ENCODE measurements at regions not wholly inside any gene's neighbourhood (a gene's known extent, or its start where the extent isn't known, plus 50 kb on each side); places are given as distances from the start of the nearest gene placed in this dataset.

DNA sequence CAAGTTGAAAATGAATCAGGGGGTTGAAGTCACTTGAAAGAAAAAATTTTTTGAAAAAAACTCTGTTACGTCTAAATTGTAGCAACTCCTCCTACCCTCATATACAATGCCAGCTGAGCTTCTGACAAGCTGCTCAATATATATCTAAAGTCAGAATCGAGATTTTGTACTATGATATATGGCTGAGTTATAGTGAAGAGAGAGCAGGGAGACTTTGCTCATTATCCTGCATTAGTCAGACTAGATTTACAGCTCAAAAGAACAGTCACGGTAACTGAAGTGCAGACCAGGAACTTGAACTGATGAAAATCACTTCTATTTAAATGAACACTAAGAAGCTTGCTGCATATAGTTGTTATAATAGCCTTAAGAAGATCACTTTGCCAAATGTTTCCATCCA, 153.1 kb downstream of the LACC1 start:
- H3K4me1 ChIP-seq (ENCODE audit: control insufficient read depth in 1 of 2, insufficient read depth in 1 of 2, low read depth in 1 of 2, low read length in 1 of 2): no peaks in the 10 kb centered on the region
- H3K27ac ChIP-seq: no peak overlapping the region
- H3K9me3 ChIP-seq: no peaks in the 10 kb centered on the region
- TF ChIP-seq, protein P1, sequence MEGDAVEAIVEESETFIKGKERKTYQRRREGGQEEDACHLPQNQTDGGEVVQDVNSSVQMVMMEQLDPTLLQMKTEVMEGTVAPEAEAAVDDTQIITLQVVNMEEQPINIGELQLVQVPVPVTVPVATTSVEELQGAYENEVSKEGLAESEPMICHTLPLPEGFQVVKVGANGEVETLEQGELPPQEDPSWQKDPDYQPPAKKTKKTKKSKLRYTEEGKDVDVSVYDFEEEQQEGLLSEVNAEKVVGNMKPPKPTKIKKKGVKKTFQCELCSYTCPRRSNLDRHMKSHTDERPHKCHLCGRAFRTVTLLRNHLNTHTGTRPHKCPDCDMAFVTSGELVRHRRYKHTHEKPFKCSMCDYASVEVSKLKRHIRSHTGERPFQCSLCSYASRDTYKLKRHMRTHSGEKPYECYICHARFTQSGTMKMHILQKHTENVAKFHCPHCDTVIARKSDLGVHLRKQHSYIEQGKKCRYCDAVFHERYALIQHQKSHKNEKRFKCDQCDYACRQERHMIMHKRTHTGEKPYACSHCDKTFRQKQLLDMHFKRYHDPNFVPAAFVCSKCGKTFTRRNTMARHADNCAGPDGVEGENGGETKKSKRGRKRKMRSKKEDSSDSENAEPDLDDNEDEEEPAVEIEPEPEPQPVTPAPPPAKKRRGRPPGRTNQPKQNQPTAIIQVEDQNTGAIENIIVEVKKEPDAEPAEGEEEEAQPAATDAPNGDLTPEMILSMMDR (IDR thresholded peaks at IDR 0.05): no peak
- H3K27me3 ChIP-seq: no peaks in the 10 kb centered on the region
- no peaks in the 10 kb centered on the region for H3K36me3 ChIP-seq
- H3K4me3 ChIP-seq (ENCODE audit: low read depth in 1 of 2, low read length in 1 of 2): no peak overlapping the region

DNA sequence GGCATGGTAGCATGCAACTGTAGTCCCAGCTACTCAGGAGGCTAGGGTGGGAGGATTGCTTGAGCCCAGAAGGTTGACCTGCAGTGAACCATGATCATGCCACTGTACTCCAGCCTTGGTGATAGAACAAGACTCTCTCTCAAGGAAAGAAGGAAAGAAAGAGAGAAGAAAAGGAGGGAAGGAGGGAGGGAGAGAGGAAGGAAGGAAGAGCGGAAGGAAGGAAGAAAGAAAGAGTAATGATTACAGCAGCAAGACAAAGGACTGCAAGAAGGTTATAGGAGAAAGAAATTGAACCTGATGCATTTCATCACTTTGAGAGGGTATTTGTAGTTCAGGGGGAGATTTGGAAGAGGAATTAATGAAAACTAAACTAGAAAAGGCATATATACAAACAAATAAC, 155.7 kb downstream of the LACC1 start:
- no peak overlapping the region for H3K4me3 ChIP-seq (ENCODE audit: low read depth in 1 of 2, low read length in 1 of 2)
- H3K9me3 ChIP-seq: no peaks in the 10 kb centered on the region
- TF ChIP-seq, protein P1 (IDR thresholded peaks at IDR 0.05): no peak
- no peak overlapping the region for H3K27ac ChIP-seq
- H3K4me1 ChIP-seq (ENCODE audit: control insufficient read depth in 1 of 2, insufficient read depth in 1 of 2, low read depth in 1 of 2, low read length in 1 of 2): no peaks in the 10 kb centered on the region
- H3K36me3 ChIP-seq: no peaks in the 10 kb centered on the region
- H3K27me3 ChIP-seq: no peaks in the 10 kb centered on the region

DNA sequence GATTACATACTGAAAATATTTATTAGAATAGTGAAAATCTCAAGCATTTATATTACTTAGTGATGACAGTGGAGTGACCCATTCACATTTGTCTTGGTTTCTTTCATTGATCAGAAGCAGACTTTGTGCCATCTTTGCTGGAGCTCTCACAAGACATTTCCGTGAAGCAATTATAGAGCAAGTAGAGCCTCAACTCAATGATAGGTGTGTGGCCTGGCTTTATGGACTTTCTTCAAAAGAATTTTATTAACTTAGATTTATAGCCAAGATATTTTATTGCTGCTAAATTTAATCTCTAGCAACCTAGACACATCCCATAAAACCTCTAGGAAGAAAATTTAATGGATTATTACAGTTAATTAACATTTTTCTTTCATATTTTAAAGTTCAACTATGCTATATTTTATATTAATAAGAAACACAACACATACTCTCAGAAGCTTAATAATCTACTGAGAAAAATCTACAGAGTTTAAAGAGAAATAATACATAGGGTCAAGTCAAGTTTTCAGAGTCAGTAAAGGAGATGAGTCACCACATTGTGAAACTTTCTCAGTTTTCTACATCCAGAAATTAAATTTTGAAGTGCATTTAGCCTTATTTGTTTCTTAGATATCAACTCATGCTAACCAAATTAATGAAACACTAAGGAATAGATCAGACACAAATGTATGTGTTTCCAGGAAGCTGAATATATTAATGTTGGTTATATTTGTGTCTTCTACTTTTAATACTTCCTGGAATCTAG, 160.5 kb downstream of the LACC1 start:
- TF ChIP-seq, protein P1 (IDR thresholded peaks at IDR 0.05): no peak
- H3K27ac ChIP-seq: no peak overlapping the region

DNA sequence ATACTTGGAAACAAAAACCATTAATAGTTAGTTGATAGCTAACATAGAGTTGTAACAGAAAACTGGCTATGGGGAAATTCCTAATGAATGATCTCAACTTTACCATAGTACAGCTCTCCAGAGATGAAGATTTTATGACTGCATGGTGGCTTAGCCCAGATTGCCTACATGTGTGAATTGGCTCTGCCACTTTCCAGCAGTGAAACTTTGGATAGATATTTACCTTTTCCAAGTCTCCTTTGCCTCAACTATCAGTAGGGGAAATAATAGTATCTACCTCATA, 161.1 kb downstream of the LACC1 start:
- TF ChIP-seq, protein P1 (IDR thresholded peaks at IDR 0.05): no peak
- no peaks in the 10 kb centered on the region for H3K4me1 ChIP-seq (ENCODE audit: control insufficient read depth in 1 of 2, insufficient read depth in 1 of 2, low read depth in 1 of 2, low read length in 1 of 2)
- no peaks in the 10 kb centered on the region for H3K27me3 ChIP-seq
- H3K27ac ChIP-seq: no peak overlapping the region
- no peaks in the 10 kb centered on the region for H3K36me3 ChIP-seq
- H3K9me3 ChIP-seq: no peaks in the 10 kb centered on the region
- H3K4me3 ChIP-seq (ENCODE audit: low read depth in 1 of 2, low read length in 1 of 2): no peak overlapping the region

More for the DNA sequence above, 160.5 kb downstream of the LACC1 start:
- H3K27me3 ChIP-seq: no peaks in the 10 kb centered on the region
- no peaks in the 10 kb centered on the region for H3K9me3 ChIP-seq
- no peaks in the 10 kb centered on the region for H3K36me3 ChIP-seq
- H3K4me1 ChIP-seq (ENCODE audit: control insufficient read depth in 1 of 2, insufficient read depth in 1 of 2, low read depth in 1 of 2, low read length in 1 of 2): no peaks in the 10 kb centered on the region
- H3K4me3 ChIP-seq (ENCODE audit: low read depth in 1 of 2, low read length in 1 of 2): no peak overlapping the region

DNA sequence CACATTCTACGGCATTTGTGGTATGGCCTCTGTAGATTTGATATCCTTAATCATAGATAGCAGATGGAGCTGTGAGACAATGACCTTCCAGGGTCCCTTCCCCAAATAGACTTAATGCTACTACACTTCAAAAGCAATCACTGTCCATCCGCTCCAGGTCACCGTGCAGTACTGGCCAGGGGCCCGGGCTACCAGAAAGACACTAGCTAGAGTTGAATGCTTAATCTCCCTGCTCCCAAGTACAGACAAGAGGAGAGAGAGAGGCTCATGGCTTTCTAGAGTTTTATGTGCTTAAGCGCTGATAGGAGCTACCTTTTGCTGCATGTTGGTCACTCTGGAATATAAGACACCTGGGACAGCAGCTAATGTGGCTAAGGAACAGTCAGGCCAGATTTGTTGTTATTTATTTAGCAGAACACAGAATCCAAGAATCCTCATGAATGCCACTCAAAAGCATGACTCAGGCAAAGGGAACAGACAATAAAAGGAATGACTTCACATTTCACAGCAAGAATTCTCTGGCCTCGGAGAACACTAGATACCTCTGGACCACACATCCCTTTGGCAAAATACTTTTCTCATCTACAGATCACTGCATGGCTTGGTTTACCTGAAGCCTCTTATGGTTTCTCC, 165.0 kb downstream of the LACC1 start:
- H3K4me1 ChIP-seq (ENCODE audit: control insufficient read depth in 1 of 2, insufficient read depth in 1 of 2, low read depth in 1 of 2, low read length in 1 of 2): no peaks in the 10 kb centered on the region
- no peak overlapping the region for H3K4me3 ChIP-seq (ENCODE audit: low read depth in 1 of 2, low read length in 1 of 2)
- no peak overlapping the region for H3K27ac ChIP-seq
- H3K36me3 ChIP-seq: no peaks in the 10 kb centered on the region
- no peaks in the 10 kb centered on the region for H3K27me3 ChIP-seq
- no peaks in the 10 kb centered on the region for H3K9me3 ChIP-seq
- TF ChIP-seq, protein P1 (IDR thresholded peaks at IDR 0.05): no peak

Measured in neutrophil (primary cell).